HCT116 (cell line): ENCODE measurements at regions not wholly inside any gene's neighbourhood (a gene's known extent, or its start where the extent isn't known, plus 50 kb on each side); places are given as distances from the start of the nearest gene placed in this dataset.

Experiments
- ATAC-seq: fragments of 200-7000 bp; cut with Tn5 transposase; 2 replicates; pipeline ENCODE4 v1.9.1; 2020; ENCODE audit warnings: mild to moderate bottlenecking, moderate library complexity
- BruUV-seq: library from RNA; stranded (reverse); fragments of 400-500 nt; replicated peaks from 2 replicates; lab custom pipeline; 2021; lab: Mats Ljungman, UMichigan
- CTCF ChIA-PET: fragments of 300-600 bp; sonication (Branson Sonifier 250); formaldehyde crosslinking; loops from one replicate; lab custom pipeline; 2021; ENCODE audit warnings: antibody characterized with exemption; lab: Charles Lee
- POLR2A ChIA-PET: fragments of 300-600, 350-600 bp; sonication (Branson Sonifier 250); formaldehyde crosslinking; loops from one replicate; lab custom pipeline; 2021; ENCODE audit warnings: antibody characterized with exemption; lab: Charles Lee
- RAD21 ChIA-PET, 2 experiments: fragments of 300-600 bp; sonication (Branson Sonifier 250); formaldehyde crosslinking; loops; one replicate each; lab custom pipeline; 2023; ENCODE audit warnings: low total read pairs in 2 of 2; ENCODE audit not compliant: uncharacterized antibody in 2 of 2, unreplicated experiment in 2 of 2, low non-redundant PET in 1 of 2; lab: Charles Lee
- DNase-seq: peaks from one replicate; pipeline ENCODE4 v3.0.0-alpha.2; 2010; ENCODE audit warnings: low read depth, low spot score
- H2AFZ ChIP-seq: fragments of 200-600 bp; shearing (Covaris generic), sonication (generic); 2 replicates; pipeline ENCODE4 v1.6.1; 2017; ENCODE audit warnings: low read depth, mixed run types, mixed read lengths, antibody characterized with exemption, low read length; ENCODE audit not compliant: poor library complexity, severe bottlenecking
- H3K27ac ChIP-seq: 2 replicates; pipeline ENCODE4 v1.5.1; 2012; ENCODE audit warnings: low read depth, low read length
- H3K27me3 ChIP-seq: fragments of 200-600 bp; sonication (generic); 2 replicates; pipeline ENCODE4 v1.6.1; 2016; ENCODE audit warnings: mixed run types, low read length, mixed read lengths; ENCODE audit not compliant: insufficient read depth
- H3K36me3 ChIP-seq, 2 experiments: fragments of 200-500 bp in 1 of 2; fragments of 200-600 bp in 1 of 2; sonication (Bioruptor generic) in 1 of 2; sonication (generic) in 1 of 2; 2 replicates each; pipeline versions ENCODE4 v1.5.1 to v1.6.1; 2014 to 2016; ENCODE audit warnings: low read length in 2 of 2, inconsistent platforms in 1 of 2, mixed read lengths in 1 of 2, mixed run types in 1 of 2; ENCODE audit not compliant: insufficient read depth in 2 of 2, control insufficient read depth in 1 of 2
- H3K4me1 ChIP-seq, 2 experiments: fragments of 200-600 bp in 1 of 2; sonication (generic) in 1 of 2; 2 replicates each; pipeline versions ENCODE4 v1.5.1 to v1.6.1; 2012 to 2017; ENCODE audit warnings: low read length in 2 of 2, inconsistent platforms in 1 of 2, mild to moderate bottlenecking in 1 of 2, mixed read lengths in 1 of 2, mixed run types in 1 of 2, moderate library complexity in 1 of 2; ENCODE audit not compliant: insufficient read depth in 2 of 2, control insufficient read depth in 1 of 2
- H3K4me2 ChIP-seq: fragments of 200-600 bp; sonication (generic); 2 replicates; pipeline ENCODE4 v1.6.1; 2017; ENCODE audit warnings: mixed run types, low read length, mixed read lengths
- H3K4me3 ChIP-seq, 2 experiments: fragments of 200-600 bp in 1 of 2; sonication (generic) in 1 of 2; replicated peaks in 1 of 2; 2 replicates each; pipeline ENCODE4 v1.5.1; 2011 to 2016; ENCODE audit warnings: low read length in 2 of 2, control low read depth in 1 of 2, low read depth in 1 of 2, mild to moderate bottlenecking in 1 of 2, mixed read lengths in 1 of 2, mixed run types in 1 of 2
- H3K79me2 ChIP-seq: fragments of 200-600 bp; sonication (generic); 2 replicates; pipeline ENCODE4 v1.6.1; 2017; ENCODE audit warnings: mild to moderate bottlenecking, mixed run types, low read length, moderate library complexity, mixed read lengths; ENCODE audit not compliant: insufficient read depth
- H3K9ac ChIP-seq: fragments of 200-600 bp; sonication (generic); 2 replicates; pipeline ENCODE4 v1.6.1; 2016; ENCODE audit warnings: low read length, mixed read lengths
- H3K9me2 ChIP-seq: fragments of 200-600 bp; sonication (generic), shearing (Covaris generic); 2 replicates; pipeline ENCODE4 v1.6.1; 2017; ENCODE audit warnings: mixed run types, mild to moderate bottlenecking, moderate library complexity; ENCODE audit not compliant: insufficient read depth
- H3K9me3 ChIP-seq, 2 experiments: fragments of 200-500 bp in 1 of 2; fragments of 200-600 bp in 1 of 2; sonication (Bioruptor generic) in 1 of 2; sonication (generic) in 1 of 2; 2 replicates each; pipeline ENCODE4 v1.6.1; 2014 to 2017; ENCODE audit warnings: low read length in 2 of 2, mixed read lengths in 2 of 2, inconsistent platforms in 1 of 2, low read depth in 1 of 2, mild to moderate bottlenecking in 1 of 2, mixed run types in 1 of 2, moderate library complexity in 1 of 2; ENCODE audit not compliant: control insufficient read depth in 1 of 2, insufficient read depth in 1 of 2
- H4K20me1 ChIP-seq: fragments of 200-600 bp; sonication (generic), shearing (Covaris generic); 2 replicates; pipeline ENCODE4 v1.6.1; 2017; ENCODE audit warnings: mixed run types, mild to moderate bottlenecking, moderate library complexity; ENCODE audit not compliant: insufficient read depth
- CBX3 ChIP-seq: IDR thresholded peaks from 2 replicates; pipeline ENCODE4 v1.6.1; 2012; ENCODE audit warnings: low read depth
- CEBPB ChIP-seq: IDR thresholded peaks from 2 replicates; pipeline ENCODE4 v1.6.1; 2012; ENCODE audit warnings: low read depth
- EGR1 ChIP-seq: IDR thresholded peaks from 2 replicates; pipeline ENCODE4 v1.6.1; 2012; ENCODE audit warnings: low read depth
- ELF1 ChIP-seq: IDR thresholded peaks from 2 replicates; pipeline ENCODE4 v1.6.1; 2012; ENCODE audit warnings: low read depth, borderline replicate concordance
- EZH2 ChIP-seq: fragments of 200-600 bp; sonication (generic); IDR thresholded peaks from 2 replicates; pipeline ENCODE4 v1.6.1; 2017; ENCODE audit warnings: antibody characterized with exemption, mixed run types
- EZH2phosphoT487 ChIP-seq: fragments of 200-600 bp; IDR thresholded peaks from 2 replicates; pipeline ENCODE4 v1.6.1; 2018; ENCODE audit warnings: antibody characterized with exemption, borderline replicate concordance
- JUND ChIP-seq: IDR thresholded peaks from 2 replicates; pipeline ENCODE4 v1.6.1; 2012
- POLR2A ChIP-seq: IDR thresholded peaks from 2 replicates; pipeline ENCODE4 v1.7.0; 2011; ENCODE audit warnings: borderline replicate concordance; ENCODE audit not compliant: insufficient read depth, insufficient read length; ENCODE audit errors: extremely low read depth
- POLR2AphosphoS5 ChIP-seq: IDR thresholded peaks from 2 replicates; pipeline ENCODE4 v1.6.1; 2011; ENCODE audit warnings: mild to moderate bottlenecking, low read depth, low read length, moderate library complexity
- SP1 ChIP-seq: IDR thresholded peaks from 2 replicates; pipeline ENCODE4 v1.6.1; 2012; ENCODE audit warnings: low read depth
- SRF ChIP-seq: IDR thresholded peaks from 2 replicates; pipeline ENCODE4 v1.6.1; 2012; ENCODE audit warnings: low read depth
- TCF7L2 ChIP-seq: IDR thresholded peaks from 2 replicates; pipeline ENCODE4 v1.7.0; 2011; ENCODE audit warnings: borderline replicate concordance, inconsistent platforms; ENCODE audit not compliant: insufficient read depth, insufficient read length; ENCODE audit errors: extremely low read depth
- YY1 ChIP-seq: IDR thresholded peaks from 2 replicates; pipeline ENCODE4 v1.6.1; 2011; ENCODE audit warnings: low read length, low read depth, moderate library complexity, mild to moderate bottlenecking; ENCODE audit not compliant: insufficient replicate concordance; ENCODE audit errors: extremely low read depth
- ZNF274 ChIP-seq: fragments of 200-500 bp; sonication (Bioruptor generic); IDR thresholded peaks from 2 replicates; pipeline ENCODE4 v1.6.1; 2014; ENCODE audit warnings: mild to moderate bottlenecking, low read depth, low read length, inconsistent platforms
- intact Hi-C: fragments of 100-400 bp; cut with micrococcal nuclease; formaldehyde crosslinking; loops from 2 replicates; pipeline ENCODE4 v1.10.0; 2022
- TF ChIP-seq, protein P1 (sequence below): IDR thresholded peaks from 2 replicates; pipeline ENCODE4 v1.6.1; 2011; ENCODE audit warnings: mild to moderate bottlenecking, low read length, moderate library complexity; ENCODE audit not compliant: insufficient replicate concordance; ENCODE audit errors: extremely low read depth
- TF ChIP-seq, protein P2 (sequence below): IDR thresholded peaks from 2 replicates; pipeline ENCODE4 v1.6.1; 2012; ENCODE audit warnings: low read depth
- TF ChIP-seq, protein P3 (sequence below): IDR thresholded peaks from 2 replicates; pipeline ENCODE4 v1.6.1; 2012
- TF ChIP-seq, protein P4 (sequence below): IDR thresholded peaks from 2 replicates; pipeline ENCODE4 v1.6.1; 2012

DNA sequence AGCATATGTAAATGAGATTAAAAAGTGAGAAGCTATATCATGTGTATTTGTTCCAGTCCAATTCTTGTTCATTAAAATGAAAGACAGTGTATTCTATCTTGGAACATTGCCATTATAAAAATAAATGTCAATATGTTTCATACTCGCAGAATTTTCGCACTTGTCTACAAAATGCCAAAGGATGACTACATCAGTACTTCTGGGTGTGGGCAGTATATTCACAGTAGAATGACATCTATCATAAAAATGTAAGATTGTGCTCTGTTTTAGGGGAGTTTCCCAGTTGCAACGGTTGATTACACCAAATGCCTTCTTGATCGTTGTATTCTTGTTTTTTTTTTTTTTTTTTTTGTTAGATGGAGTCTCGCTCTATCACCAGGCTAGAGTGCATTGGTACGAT is 292.3 kb upstream of the E2F7 start:
- H3K4me3 ChIP-seq = no peak overlapping the region
- TF ChIP-seq TCF7L2 (no peak), SRF (no peak), EGR1 (no peak), CEBPB (no peak), ZNF274 (no peak), POLR2AphosphoS5 (no peak), SP1 (no peak), POLR2A (no peak), EZH2 (no peak), ELF1 (no peak), EZH2phosphoT487 (no peak), JUND (no peak), CBX3 (no peak), YY1 (no peak)
- TF ChIP-seq, protein P1, sequence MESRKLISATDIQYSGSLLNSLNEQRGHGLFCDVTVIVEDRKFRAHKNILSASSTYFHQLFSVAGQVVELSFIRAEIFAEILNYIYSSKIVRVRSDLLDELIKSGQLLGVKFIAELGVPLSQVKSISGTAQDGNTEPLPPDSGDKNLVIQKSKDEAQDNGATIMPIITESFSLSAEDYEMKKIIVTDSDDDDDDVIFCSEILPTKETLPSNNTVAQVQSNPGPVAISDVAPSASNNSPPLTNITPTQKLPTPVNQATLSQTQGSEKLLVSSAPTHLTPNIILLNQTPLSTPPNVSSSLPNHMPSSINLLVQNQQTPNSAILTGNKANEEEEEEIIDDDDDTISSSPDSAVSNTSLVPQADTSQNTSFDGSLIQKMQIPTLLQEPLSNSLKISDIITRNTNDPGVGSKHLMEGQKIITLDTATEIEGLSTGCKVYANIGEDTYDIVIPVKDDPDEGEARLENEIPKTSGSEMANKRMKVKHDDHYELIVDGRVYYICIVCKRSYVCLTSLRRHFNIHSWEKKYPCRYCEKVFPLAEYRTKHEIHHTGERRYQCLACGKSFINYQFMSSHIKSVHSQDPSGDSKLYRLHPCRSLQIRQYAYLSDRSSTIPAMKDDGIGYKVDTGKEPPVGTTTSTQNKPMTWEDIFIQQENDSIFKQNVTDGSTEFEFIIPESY = no peak
- TF ChIP-seq, protein P2, sequence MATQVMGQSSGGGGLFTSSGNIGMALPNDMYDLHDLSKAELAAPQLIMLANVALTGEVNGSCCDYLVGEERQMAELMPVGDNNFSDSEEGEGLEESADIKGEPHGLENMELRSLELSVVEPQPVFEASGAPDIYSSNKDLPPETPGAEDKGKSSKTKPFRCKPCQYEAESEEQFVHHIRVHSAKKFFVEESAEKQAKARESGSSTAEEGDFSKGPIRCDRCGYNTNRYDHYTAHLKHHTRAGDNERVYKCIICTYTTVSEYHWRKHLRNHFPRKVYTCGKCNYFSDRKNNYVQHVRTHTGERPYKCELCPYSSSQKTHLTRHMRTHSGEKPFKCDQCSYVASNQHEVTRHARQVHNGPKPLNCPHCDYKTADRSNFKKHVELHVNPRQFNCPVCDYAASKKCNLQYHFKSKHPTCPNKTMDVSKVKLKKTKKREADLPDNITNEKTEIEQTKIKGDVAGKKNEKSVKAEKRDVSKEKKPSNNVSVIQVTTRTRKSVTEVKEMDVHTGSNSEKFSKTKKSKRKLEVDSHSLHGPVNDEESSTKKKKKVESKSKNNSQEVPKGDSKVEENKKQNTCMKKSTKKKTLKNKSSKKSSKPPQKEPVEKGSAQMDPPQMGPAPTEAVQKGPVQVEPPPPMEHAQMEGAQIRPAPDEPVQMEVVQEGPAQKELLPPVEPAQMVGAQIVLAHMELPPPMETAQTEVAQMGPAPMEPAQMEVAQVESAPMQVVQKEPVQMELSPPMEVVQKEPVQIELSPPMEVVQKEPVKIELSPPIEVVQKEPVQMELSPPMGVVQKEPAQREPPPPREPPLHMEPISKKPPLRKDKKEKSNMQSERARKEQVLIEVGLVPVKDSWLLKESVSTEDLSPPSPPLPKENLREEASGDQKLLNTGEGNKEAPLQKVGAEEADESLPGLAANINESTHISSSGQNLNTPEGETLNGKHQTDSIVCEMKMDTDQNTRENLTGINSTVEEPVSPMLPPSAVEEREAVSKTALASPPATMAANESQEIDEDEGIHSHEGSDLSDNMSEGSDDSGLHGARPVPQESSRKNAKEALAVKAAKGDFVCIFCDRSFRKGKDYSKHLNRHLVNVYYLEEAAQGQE = no peak
- TF ChIP-seq, protein P3, sequence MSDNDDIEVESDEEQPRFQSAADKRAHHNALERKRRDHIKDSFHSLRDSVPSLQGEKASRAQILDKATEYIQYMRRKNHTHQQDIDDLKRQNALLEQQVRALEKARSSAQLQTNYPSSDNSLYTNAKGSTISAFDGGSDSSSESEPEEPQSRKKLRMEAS = no peak
- TF ChIP-seq, protein P4, sequence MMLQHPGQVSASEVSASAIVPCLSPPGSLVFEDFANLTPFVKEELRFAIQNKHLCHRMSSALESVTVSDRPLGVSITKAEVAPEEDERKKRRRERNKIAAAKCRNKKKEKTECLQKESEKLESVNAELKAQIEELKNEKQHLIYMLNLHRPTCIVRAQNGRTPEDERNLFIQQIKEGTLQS = no peak
- no peak overlapping the region for H3K9ac ChIP-seq
- no peak overlapping the region for H3K4me2 ChIP-seq
- intact Hi-C loops = no loop called here
- no peak overlapping the region for H3K27ac ChIP-seq
- H3K9me2 ChIP-seq = no peaks in the 10 kb centered on the region
- RAD21 ChIA-PET = no interaction called here
- H4K20me1 ChIP-seq = no peaks in the 10 kb centered on the region
- H3K4me1 ChIP-seq = no peaks in the 10 kb centered on the region
- BruUV-seq = no TSS peak
- no peaks in the 10 kb centered on the region for H3K27me3 ChIP-seq
- POLR2A ChIA-PET = no interaction called here
- ATAC-seq (no peak), DNase-seq (no peak)
- no peaks in the 10 kb centered on the region for H3K79me2 ChIP-seq
- H3K9me3 ChIP-seq = no peaks in the 10 kb centered on the region
- CTCF ChIA-PET = no interaction called here
- H2AFZ ChIP-seq = no peak overlapping the region
- H3K36me3 ChIP-seq = no peaks in the 10 kb centered on the region
